ELF-1 (cell line): ENCODE measurements at regions not wholly inside any gene's neighbourhood (a gene's known extent, or its start where the extent isn't known, plus 50 kb on each side); places are given as distances from the start of the nearest gene placed in this dataset.
"Not testable (repeated sequence)": the region's sequence is repeated elsewhere in the genome, so short reads cannot be mapped to it uniquely, and the experiment has no call there.

Experiments used
- DNase-seq: peaks from one replicate; pipeline ENCODE4 v3.0.0-alpha.2; 2016; ENCODE audit warnings: low read depth, low spot score

DNA sequence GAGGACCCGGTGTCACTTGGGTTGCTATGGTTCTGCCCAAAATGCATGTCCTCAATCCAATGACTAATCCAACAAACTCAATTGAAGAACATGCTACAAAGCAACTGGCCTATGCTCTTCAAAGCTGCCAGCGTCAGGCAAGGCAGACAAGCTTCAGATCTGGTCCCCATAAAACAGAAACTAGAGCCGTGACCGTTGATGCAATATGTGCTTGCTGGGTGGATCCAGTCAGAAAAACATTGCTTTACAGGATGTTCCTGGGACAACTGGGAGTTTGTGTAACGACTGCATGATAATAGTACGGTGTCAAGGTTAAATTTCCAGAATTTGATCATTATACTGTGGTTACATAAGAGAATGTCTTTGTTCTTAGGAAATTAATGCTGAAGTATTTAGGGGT lies 120.7 kb upstream of the CTBP2 start:
- no peak for DNase-seq

GRCh38 chr10:125276133-125276532 lies 115.8 kb upstream of the CTBP2 start:
- no peak for DNase-seq

- DNase-seq: no peak
Measured at GRCh38 chr10:125274961-125275360, 114.6 kb upstream of the CTBP2 start.

DNA sequence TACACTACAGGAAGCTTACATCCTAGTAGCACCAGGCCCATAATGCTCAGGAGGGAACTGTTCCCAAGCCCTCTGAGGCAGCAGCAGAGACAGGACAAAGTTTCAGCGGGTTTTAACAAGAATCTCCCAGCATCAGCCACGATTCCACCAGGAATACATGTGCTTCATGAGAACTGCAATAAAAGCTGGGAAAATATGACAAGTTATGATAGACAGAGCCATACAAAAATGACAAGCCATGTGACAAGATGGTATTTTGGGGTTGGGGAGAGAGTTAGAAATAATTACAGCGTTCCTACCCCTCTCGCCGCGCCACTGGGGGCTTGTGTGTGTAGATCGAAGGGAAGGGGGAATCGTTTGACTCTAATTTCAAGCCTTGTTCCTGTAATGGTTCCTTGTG lies 112.7 kb upstream of the CTBP2 start:
- no peak for DNase-seq

GRCh38 chr10:125269716-125270115 lies 109.4 kb upstream of the CTBP2 start:
- no peak for DNase-seq

- no peak for DNase-seq
Measured at GRCh38 chr10:125266966-125267365, 106.6 kb upstream of the CTBP2 start.

DNA sequence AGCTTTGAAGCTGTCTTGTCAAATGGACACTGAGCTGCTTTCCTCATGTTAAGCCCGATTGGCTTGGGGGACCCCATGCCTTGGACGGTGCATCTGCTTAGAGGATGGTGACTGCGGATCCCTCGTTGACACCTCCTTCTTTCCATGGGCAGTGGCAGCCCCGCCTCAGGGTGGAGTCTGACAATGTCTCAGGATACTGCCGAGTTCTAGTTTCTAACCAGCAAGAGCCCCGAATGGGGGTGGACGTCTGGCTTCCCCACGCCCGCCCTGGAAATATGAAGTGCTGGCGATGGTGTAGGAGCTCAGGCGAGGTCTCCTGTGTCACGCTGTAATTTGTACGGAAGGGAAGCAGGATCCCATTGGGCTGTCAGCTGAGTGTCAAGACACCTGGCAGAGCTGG lies 106.2 kb upstream of the CTBP2 start:
- no peak for DNase-seq

DNA sequence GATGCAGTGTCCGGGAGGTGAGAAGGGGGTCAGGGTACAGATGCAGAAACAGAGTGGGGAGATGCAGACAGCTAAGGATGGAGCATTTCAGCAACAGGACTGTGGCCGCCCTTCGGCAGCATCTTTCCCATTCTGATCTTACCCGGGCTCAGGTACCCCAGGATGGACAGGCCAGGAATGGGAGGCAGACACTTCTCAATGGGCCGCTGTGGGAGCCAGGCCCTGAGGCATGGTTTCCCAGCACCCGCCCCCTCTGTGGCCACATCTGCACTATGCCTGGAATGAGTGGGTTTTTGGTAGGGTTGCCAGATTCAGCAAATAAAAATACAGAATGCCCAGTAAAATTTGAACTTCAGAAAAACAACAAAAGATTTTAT lies 105.2 kb upstream of the CTBP2 start:
- peak; percentile 29 for DNase-seq

DNA sequence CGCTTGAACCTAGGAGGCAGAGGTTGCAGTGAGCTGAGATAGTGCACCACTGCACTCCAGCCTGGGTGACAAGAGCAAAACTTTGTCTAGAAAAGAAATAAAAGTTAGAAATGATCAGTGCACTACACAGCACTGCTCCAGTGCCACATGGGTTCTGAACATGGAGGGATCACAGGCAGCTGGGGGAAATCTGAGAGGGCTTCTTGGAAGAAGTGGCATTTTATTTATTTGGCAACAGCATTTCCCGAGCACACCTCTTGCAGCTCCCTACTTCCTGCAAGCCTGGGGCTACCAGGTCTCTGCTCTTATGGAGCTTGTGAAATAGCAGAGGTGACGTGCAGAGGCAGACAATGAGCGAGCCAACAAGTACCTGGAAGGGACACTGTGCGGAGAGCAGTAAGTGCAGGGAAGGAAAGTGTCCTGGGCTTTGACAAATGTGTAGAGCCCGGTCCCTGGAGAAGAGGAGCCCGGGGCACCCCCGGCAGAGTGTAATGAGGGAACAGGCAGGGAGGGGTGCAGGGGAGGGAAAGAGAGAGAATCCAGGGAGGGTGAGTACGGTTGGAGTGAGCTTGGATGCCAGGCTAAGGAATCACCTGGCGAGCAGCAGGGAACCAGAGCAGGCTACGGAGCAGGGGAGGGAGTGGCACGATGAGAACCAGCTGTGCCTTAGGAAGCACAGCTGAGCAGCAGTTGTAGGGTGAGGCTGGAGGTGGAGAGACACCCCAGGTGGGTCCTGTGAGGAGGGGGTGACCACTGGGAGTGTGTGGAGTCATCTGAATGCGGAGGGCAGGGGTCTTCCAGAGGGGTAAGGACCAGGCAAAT lies 104.6 kb upstream of the CTBP2 start:
- peak; percentile 58 for DNase-seq

DNA sequence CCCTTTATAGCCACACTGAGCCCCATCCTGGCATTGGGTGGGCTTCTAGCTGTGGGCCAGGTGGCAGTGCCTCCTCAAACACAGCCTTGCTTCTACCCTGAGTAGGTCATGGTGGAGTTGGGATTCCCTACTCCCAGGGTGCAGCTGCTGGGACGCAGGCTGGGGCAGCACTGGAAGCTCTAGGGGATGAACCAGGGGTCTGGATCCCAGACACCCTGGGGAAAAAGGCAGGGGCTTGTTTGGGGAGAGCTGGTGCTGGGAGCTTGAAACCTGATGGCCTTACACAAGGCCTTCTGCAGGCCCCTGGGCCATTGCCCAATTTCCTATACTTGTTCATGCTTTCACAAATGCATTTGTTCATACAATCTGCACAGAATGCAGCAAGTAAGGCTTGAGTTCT lies 103.7 kb upstream of the CTBP2 start:
- no peak for DNase-seq

- DNase-seq: peak; percentile 56
Measured at GRCh38 chr10:125263551-125263950, 103.2 kb upstream of the CTBP2 start.

GRCh38 chr10:125262920-125263319 lies 102.6 kb upstream of the CTBP2 start:
- DNase-seq: no peak

- no peak for DNase-seq
Measured at GRCh38 chr10:125262409-125262808, 102.0 kb upstream of the CTBP2 start.

DNA sequence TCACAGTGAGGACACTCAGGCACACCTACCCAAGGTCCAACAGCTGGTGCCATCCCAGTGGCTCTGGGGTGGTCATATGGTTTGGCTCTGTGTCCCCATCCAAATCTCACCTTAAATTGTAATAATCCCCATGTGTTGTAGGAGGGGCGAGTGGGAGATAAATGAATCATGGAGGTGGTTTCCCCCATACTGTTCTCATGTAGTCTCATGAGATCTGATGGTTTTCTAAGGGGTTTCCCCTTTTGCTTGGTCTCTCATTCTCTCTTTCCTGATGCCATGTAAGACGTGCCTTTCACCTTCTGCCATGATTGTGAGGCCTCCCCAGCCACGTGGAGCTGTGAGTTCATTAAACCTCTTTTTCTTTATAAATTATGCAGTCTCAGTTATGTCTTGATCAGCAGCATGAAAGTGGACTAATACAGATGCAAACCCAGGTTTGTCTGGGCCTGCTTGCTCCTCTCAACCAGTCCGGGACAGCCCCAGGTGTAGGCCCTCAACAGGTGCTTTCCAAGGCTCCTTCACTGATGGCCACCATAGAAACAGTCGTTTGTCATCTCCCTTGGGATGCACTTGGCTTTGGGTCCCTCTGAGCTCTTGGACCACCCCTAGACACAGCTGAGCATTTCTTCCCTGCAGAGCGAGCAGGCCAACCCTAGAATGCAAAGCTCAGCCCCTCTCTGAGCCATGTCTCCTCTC lies 101.3 kb upstream of the CTBP2 start:
- no peak for DNase-seq

- no peak for DNase-seq
Measured at GRCh38 chr10:125260260-125260659, 99.9 kb upstream of the CTBP2 start.

GRCh38 chr10:125259651-125260050 lies 99.3 kb upstream of the CTBP2 start:
- DNase-seq: no peak

GRCh38 chr10:125258676-125259075 lies 98.3 kb upstream of the CTBP2 start:
- DNase-seq: no peak

DNA sequence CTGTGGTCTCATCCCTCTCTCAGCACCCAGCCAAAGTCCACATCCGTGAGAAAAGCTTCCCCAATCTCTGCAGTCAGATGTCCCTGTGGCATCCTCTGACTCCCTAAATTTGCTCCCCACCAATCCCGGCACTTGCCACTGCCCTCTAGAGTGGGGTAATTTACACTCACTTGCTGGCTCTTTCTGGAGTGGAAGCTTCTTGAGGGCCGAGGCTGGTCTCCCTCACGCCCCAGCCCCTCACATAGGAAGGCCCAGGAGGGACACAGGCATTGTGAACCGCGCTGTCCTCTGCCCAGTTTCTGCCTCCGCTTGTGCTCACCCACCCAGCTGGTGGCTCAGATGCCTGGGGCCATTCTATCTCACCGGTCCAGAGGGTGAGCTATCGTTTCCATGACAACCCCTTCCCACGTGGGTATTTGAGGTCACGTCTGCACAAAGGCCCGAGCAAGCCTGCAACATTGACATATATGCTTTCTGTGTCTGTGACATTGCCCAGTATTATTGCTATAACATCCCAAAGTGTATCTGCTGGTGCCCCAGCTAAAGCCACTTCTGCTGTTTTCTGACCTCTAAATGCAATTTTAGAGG lies 97.3 kb upstream of the CTBP2 start:
- DNase-seq: peak; percentile 22

DNA sequence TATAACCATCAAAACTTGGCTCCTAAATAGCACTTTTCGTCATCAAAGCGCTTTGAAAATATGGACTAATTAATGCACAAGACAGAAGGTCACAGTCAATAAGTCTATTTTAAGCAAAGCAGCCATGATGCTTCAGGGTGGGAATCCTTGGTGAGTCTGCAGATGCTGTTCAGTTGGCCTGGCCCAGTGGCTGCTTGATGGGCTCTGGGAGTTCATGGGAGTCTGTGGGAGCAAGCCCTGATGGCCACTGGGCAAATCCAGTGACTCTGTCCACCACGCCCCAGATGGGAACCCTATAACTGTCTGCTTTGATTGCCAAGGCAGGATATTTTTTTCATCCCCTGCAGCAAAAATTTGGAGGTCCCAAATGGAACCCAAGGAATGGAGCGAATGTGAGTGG lies 95.7 kb upstream of the CTBP2 start:
- DNase-seq: no peak

DNA sequence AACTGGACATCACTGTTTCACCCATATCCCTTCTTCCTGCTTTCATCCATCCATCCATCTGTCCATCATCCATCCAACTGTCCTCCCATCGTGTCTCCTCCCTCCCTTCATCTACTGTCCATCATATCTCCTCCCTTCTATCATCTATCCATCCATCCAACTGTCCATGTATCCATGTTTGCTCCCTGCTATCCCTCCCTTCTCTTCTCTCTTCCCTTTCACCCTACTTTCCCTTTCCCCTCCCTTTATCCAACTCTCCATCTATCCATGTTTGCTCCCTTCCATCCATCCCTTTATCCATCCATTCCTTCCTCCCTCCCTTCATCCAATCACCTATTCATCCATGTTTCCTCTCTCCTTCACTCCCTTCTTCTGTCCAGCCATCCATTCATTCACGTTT lies 92.6 kb upstream of the CTBP2 start:
- DNase-seq: no peak

DNA sequence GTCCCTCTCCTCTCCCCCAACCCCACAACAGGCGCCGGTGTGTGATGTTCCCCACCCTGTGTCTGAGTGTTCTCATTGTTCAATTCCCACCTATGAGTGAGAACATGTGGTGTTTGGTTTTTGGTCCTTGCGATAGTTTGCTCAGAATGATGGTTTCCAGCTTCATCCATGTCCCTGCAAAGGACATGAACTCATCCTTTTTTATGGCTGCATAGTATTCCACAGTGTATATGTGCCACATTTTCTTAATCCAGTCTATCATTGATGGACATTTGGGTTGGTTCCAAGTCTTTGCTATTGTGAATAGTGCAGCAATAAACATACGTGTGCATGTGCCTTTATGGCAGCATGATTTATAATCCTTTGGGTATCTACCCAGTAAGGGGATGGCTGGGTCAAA lies 90.5 kb upstream of the CTBP2 start:
- not testable (repeated sequence) for DNase-seq

DNA sequence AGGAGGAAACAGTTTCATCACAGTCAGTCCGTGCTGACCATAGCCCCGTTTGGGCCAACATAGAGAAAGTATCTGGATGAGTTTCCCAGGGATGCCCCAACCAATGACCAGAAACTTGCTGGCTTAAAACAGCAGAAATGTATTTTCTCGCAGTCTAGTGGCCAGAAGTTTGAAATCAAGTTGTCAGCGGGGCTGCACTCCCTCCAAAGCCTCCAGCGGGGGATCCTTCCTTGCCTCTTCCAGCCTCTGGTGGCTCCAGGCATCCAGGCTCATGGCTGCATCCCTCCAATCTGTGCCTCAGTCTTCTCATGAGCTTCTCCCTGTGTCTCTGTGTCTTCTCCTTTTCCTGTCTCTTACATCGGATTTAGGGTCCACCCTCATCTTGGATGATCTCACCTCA lies 89.6 kb upstream of the CTBP2 start:
- DNase-seq: no peak

GRCh38 chr10:125248489-125248888 lies 88.1 kb upstream of the CTBP2 start:
- DNase-seq: no peak
